PC-9 (cell line): ENCODE measurements at regions not wholly inside any gene's neighbourhood (a gene's known extent, or its start where the extent isn't known, plus 50 kb on each side); places are given as distances from the start of the nearest gene placed in this dataset.

Experiments
- EZH2 ChIP-seq: fragments of 200-600 bp; sonication (generic); IDR thresholded peaks from 2 replicates; pipeline ENCODE4 v1.8.0; 2017; ENCODE audit warnings: antibody characterized with exemption, low read depth
- TF ChIP-seq, protein P1 (sequence below): fragments of 200-600 bp; sonication (generic); conservative IDR thresholded peaks from 2 replicates; pipeline ENCODE4 v1.6.1; 2017; ENCODE audit warnings: mixed run types, antibody characterized with exemption, mild to moderate bottlenecking, moderate library complexity

DNA sequence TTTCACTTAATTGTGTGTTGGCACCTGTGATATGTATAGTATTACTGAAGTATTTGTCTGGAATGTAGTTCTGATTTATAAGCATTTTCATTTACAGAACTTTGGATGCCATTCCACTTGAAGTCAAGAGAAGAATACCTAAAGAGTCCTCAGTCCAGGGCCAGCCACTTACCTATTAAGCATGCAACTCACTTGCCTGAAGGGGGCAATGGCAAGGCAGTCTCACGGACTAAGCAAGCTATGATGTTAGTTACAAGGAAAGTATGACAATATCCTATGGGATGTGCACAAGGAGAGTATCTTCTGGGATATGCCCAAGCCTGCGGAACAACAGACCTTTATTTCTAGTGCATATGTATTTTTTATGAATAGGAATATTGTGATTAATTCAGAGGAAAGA, 369.4 kb upstream of the GCFC2 start:
- TF ChIP-seq, protein P1, sequence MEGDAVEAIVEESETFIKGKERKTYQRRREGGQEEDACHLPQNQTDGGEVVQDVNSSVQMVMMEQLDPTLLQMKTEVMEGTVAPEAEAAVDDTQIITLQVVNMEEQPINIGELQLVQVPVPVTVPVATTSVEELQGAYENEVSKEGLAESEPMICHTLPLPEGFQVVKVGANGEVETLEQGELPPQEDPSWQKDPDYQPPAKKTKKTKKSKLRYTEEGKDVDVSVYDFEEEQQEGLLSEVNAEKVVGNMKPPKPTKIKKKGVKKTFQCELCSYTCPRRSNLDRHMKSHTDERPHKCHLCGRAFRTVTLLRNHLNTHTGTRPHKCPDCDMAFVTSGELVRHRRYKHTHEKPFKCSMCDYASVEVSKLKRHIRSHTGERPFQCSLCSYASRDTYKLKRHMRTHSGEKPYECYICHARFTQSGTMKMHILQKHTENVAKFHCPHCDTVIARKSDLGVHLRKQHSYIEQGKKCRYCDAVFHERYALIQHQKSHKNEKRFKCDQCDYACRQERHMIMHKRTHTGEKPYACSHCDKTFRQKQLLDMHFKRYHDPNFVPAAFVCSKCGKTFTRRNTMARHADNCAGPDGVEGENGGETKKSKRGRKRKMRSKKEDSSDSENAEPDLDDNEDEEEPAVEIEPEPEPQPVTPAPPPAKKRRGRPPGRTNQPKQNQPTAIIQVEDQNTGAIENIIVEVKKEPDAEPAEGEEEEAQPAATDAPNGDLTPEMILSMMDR, result no peak
- no peak for TF ChIP-seq EZH2
